Astrocyte of the cerebellum (primary cell): ENCODE measurements at regions not wholly inside any gene's neighbourhood (a gene's known extent, or its start where the extent isn't known, plus 50 kb on each side); places are given as distances from the start of the nearest gene placed in this dataset.

ENCODE experiments used
- DNase-seq: peaks from one replicate; pipeline ENCODE4 v3.0.0-alpha.2; 2011; ENCODE audit warnings: low read depth
- H3K4me3 ChIP-seq: 2 replicates; pipeline ENCODE4 v1.5.1; 2011; ENCODE audit warnings: mild to moderate bottlenecking, low read depth, low read length, moderate library complexity
- in situ Hi-C: cut with HindIII; loops from 2 replicates; pipeline ENCODE4 v1.10.0; 2017; ENCODE audit warnings: low sequenced_read_pairs
- TF ChIP-seq, protein P1 (sequence below): IDR thresholded peaks from 2 replicates; pipeline ENCODE4 v1.5.1; 2012; ENCODE audit warnings: low read length, low read depth, moderate library complexity, mild to moderate bottlenecking; ENCODE audit errors: missing control alignments

DNA sequence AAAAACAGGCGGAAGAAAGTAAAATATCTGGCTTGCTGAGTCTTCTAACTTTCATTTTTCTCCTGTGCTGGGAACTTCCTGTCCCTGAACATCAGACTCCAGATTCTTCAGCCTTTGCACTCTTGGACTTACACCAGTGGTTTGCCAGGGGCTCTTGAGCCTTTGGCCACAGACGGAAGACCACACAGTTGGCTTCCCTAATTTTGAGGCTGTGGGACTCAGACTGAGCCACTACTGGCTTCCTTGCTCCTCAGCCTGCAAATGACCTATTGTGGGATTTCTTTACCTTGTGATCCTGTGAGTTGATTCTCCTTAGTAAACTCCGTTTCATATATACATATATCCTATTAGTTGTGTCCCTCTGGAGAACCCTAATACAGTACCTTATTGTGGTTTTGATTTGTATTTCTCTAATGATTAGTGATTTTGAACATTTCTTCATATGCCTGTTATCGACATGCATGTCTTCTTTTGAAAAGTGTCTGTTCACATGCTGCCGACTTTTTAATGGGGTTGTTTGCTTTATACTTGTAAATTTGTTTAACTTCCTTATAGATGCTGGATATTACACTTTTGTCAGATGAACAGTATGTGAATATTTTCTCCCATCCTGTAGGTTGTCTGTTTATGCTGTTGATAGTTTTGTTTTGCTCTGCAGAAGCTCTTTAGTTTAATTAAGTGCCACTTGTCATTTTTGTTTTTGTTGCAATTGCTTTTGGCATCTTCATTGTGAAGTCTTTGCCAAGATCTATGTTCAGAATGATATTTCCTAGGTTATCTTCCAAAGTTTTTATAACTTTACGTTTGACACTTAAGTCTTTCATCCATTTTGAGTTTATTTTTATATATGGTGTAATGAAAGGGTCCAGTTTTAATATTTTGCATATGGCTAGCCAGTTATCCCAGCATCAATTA, 348.8 kb upstream of the SETBP1 start:
- TF ChIP-seq, protein P1, sequence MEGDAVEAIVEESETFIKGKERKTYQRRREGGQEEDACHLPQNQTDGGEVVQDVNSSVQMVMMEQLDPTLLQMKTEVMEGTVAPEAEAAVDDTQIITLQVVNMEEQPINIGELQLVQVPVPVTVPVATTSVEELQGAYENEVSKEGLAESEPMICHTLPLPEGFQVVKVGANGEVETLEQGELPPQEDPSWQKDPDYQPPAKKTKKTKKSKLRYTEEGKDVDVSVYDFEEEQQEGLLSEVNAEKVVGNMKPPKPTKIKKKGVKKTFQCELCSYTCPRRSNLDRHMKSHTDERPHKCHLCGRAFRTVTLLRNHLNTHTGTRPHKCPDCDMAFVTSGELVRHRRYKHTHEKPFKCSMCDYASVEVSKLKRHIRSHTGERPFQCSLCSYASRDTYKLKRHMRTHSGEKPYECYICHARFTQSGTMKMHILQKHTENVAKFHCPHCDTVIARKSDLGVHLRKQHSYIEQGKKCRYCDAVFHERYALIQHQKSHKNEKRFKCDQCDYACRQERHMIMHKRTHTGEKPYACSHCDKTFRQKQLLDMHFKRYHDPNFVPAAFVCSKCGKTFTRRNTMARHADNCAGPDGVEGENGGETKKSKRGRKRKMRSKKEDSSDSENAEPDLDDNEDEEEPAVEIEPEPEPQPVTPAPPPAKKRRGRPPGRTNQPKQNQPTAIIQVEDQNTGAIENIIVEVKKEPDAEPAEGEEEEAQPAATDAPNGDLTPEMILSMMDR = no peak
- in situ Hi-C loops = no loop called here
- H3K4me3 ChIP-seq = no peak overlapping the region
- no peak for DNase-seq

DNA sequence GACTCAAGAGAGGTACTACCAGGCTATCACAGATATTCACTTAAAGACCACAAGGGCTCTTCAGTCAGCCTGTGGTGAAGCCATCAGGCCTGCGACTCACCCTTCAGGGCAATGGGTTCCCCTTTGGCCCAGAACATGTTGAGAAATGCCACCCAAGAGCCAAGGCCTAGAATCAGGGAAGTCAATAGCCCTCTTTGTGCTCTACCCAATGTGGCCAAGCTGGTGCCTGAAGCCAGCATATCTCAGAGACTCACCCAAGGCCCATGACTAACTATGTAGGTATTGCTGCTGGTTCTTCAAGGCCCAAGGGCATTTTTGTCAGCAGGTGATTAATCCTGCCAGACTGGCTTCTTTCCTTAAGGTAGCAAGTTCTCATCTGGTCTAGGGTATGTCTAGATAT, 338.9 kb upstream of the SETBP1 start:
- H3K4me3 ChIP-seq = no peak overlapping the region
- no peak for DNase-seq
- TF ChIP-seq, protein P1 = no peak
- in situ Hi-C loops = no loop called here

DNA sequence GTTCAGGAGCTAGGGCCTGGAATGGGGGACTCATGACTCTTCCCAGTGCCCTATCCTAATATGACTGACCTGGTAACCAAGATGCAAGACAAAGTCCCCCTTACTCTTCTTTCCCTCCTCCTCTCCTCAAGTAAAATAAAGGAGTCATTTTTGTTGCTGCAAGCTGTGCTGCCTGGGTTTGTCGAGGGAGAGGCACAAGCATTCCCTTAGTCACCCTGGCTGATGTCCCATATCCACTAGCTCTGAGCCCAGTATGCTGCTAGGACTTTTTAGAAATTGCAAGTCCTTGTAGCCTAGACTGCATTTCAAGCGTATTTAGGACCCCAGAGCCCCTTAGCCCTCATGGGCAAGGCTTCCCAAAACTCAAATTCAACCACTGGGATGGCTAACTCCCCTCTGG, 338.5 kb upstream of the SETBP1 start:
- DNase-seq = no peak
- TF ChIP-seq, protein P1 = no peak
- in situ Hi-C loops = no loop called here
- no peak overlapping the region for H3K4me3 ChIP-seq

DNA sequence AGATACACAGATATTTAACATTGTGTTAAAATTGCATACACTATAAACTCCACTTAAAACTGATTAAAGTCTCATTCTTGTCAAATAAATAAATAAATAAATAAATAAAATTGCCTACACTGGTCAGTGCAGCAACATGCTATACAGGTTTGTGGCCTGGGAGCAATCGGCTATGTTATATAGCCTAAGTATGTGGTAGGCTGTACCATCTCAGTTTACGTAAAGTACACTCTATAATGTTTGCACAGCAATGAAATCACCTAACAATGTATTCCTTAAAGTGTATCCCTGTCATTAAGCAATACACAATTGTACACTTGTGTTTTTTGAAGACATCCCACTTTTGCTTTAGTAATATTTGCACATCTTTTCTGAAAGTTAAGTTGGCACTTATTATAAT, 337.7 kb upstream of the SETBP1 start:
- in situ Hi-C loops = no loop called here
- no peak for DNase-seq
- TF ChIP-seq, protein P1 = no peak
- H3K4me3 ChIP-seq = no peak overlapping the region

DNA sequence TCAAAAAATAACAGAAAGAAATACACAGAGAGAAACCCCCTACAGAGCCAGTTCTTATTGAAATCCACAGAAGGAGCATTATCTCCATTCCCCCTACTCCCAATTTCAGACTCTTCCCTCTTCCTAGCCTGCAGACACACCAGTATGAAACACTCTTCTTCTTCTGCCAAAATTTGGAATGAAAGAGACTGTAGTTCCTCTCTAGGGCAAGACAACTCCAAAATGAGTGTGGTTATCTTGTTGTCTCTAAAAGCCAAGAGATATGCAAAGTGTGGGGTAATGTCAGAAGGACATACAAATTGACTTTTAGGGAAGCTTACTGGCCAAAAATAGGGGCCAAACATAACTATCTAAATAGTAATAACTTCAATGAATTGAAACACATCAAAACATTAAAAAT, 337.1 kb upstream of the SETBP1 start:
- no peak overlapping the region for H3K4me3 ChIP-seq
- no peak for DNase-seq
- in situ Hi-C loops = no loop called here
- TF ChIP-seq, protein P1 = no peak

DNA sequence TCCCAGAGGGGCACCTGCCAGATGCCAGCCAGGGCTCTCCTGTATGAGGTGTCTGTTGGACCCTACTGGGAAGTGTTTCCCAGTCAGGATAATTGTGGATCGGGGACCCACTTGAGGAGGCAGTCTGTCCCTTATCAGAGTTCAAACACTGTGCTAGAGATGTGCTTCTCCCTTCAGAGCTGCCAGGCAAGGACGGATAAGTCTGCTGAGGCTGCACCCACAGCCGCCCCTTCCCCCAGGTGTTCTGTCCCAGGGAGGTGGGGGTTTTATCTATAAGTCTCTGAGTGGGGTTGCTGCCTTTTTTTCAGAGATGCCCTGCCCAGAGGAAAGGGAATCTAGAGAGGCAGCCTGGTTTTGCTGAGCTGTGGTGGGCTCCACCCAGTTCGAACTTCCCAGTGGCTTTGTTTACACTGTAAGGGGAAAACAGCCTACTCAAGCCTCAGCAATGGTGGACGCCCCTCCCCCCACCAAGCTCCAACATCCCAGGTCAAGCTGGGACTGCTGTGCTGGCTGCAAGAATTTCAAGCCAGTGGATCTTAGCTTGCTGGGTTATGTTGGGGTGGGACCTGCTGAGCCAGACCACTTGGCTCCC, 324.0 kb upstream of the SETBP1 start:
- H3K4me3 ChIP-seq = no peak overlapping the region
- TF ChIP-seq, protein P1 = no peak
- no peak for DNase-seq
- in situ Hi-C loops = no loop called here
